Breast epithelium (tissue), 3 donors: ENCODE measurements at regions not wholly inside any gene's neighbourhood (a gene's known extent, or its start where the extent isn't known, plus 50 kb on each side); places are given as distances from the start of the nearest gene placed in this dataset.

Experiments
- POLR2AphosphoS5 ChIP-seq, 3 donors: sonication (generic); formaldehyde crosslinking; IDR thresholded peaks; one replicate each; pipeline ENCODE4 v1.6.1; 2017; ENCODE audit warnings: antibody characterized with exemption in 3 of 3
- TF ChIP-seq, protein P1 (sequence below), 3 donors: fragments of 450-650 bp; IDR thresholded peaks; one replicate each; pipeline ENCODE4 v1.5.1; 2016 to 2017; ENCODE audit warnings: antibody characterized with exemption in 3 of 3, mild to moderate bottlenecking in 3 of 3, moderate library complexity in 3 of 3

DNA sequence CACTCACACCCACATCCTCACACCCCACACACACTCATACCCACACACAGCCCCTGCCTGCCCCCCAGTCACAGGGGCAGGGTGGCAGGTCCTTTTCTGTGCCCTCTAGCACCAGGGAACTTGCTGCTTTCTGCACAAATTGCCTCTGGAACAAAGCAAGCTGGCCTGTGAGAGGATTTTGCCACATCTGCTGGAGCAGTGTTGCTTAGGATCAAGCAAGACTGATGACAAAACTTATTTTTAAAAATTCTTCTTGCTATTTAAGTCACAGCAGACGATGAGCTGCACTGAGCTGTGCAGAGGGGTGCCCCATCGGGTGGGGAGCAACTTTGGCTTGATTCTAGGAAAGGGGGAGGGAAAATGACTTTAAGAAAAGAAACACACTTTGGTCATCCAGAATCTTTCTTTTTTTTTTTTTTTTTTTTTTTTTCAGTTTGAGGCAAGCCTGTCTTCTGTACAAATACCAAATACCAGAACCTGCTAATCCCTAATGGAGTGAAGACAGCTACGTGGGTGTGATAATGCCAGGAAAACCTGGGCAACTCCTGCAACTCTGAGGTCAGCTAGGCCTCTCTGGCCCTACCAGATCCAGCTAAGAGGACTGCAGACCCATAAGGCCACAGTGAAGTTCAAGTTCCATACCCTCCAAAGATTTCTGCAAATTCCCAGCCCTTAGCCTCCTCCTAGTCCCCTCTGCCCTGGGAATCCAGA, 195.3 kb downstream of the ABHD5 start:
- TF ChIP-seq POLR2AphosphoS5 (IDR thresholded peaks at IDR 0.05), result no peak
- TF ChIP-seq, protein P1, sequence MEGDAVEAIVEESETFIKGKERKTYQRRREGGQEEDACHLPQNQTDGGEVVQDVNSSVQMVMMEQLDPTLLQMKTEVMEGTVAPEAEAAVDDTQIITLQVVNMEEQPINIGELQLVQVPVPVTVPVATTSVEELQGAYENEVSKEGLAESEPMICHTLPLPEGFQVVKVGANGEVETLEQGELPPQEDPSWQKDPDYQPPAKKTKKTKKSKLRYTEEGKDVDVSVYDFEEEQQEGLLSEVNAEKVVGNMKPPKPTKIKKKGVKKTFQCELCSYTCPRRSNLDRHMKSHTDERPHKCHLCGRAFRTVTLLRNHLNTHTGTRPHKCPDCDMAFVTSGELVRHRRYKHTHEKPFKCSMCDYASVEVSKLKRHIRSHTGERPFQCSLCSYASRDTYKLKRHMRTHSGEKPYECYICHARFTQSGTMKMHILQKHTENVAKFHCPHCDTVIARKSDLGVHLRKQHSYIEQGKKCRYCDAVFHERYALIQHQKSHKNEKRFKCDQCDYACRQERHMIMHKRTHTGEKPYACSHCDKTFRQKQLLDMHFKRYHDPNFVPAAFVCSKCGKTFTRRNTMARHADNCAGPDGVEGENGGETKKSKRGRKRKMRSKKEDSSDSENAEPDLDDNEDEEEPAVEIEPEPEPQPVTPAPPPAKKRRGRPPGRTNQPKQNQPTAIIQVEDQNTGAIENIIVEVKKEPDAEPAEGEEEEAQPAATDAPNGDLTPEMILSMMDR (IDR thresholded peaks at IDR 0.05), result no peak
